ENCODE measurements at regions not wholly inside any gene's neighbourhood (a gene's known extent, or its start where the extent isn't known, plus 50 kb on each side); places are given as distances from the start of the nearest gene placed in this dataset.
"Not testable (repeated sequence)": the region's sequence is repeated elsewhere in the genome, so short reads cannot be mapped to it uniquely, and the experiment has no call there.

GRCh38 chr2:131801745-131802350 lies 274.2 kb downstream of the CCDC74A start:
- POLR2A ChIA-PET; H3K4me1 ChIP-seq (ENCODE audit: control insufficient read depth, insufficient read depth, low read length); H3K27ac ChIP-seq (ENCODE audit: low read length); H3K27me3 ChIP-seq (ENCODE audit: control insufficient read depth, insufficient read depth, low read length); H3K36me3 ChIP-seq (ENCODE audit: control insufficient read depth, insufficient read depth, low read length); BruUV-seq (replicated peaks); in situ Hi-C loops (cut with HindIII; ENCODE audit: low pct_unique_long_range_greater_than_20kb, low sequenced_read_pairs); H3K9me3 ChIP-seq (ENCODE audit: control insufficient read depth, insufficient read depth, low read depth, low read length): not testable (repeated sequence)
- ATAC-seq: peak; percentile 98
- intact Hi-C loops (cut with micrococcal nuclease; ENCODE audit: unreplicated experiment): loop anchor here (1.0 kb wide), 1 partner anchor 128 kb away; no protein-coding TSS in a partner anchor
- H3K4me3 ChIP-seq (ENCODE audit: low read depth in 2 of 2, low read length in 2 of 2): peak overlapping the region; percentile 50 to 55
- DNase-seq (ENCODE audit: low read depth, low spot score): peak; percentile 13
- peak; percentile 96 for TF ChIP-seq CTCF (IDR thresholded peaks at IDR 0.05)
- CTCF ChIA-PET: interaction anchor here (0.7 to 2.4 kb wide), 3 partner anchors 120 to 310 kb away, joined by 3 to 12 read pairs (median 7); partner anchors contain the start of gene MZT2A

GRCh38 chr2:131802351-131802836 lies 274.7 kb downstream of the CCDC74A start:
- H3K27ac ChIP-seq (ENCODE audit: low read length); BruUV-seq (replicated peaks); in situ Hi-C loops (cut with HindIII; ENCODE audit: low pct_unique_long_range_greater_than_20kb, low sequenced_read_pairs); H3K36me3 ChIP-seq (ENCODE audit: control insufficient read depth, insufficient read depth, low read length); POLR2A ChIA-PET; DNase-seq (ENCODE audit: low read depth, low spot score); H3K27me3 ChIP-seq (ENCODE audit: control insufficient read depth, insufficient read depth, low read length); H3K9me3 ChIP-seq (ENCODE audit: control insufficient read depth, insufficient read depth, low read depth, low read length); H3K4me1 ChIP-seq (ENCODE audit: control insufficient read depth, insufficient read depth, low read length): not testable (repeated sequence)
- intact Hi-C loops (cut with micrococcal nuclease; ENCODE audit: unreplicated experiment): loop anchor here (1.0 kb wide), 1 partner anchor 128 kb away; no protein-coding TSS in a partner anchor
- CTCF ChIA-PET: interaction anchor here (2.4 kb wide), 1 partner anchor 129 kb away, joined by 12 read pairs; no protein-coding TSS in a partner anchor
- peak; percentile 94 for ATAC-seq
- H3K4me3 ChIP-seq (ENCODE audit: low read depth in 2 of 2, low read length in 2 of 2): peak overlapping the region; percentile 50 to 55

- H3K4me3 ChIP-seq (ENCODE audit: low read depth in 2 of 2, low read length in 2 of 2); POLR2A ChIA-PET; intact Hi-C loops (cut with micrococcal nuclease; ENCODE audit: unreplicated experiment); DNase-seq (ENCODE audit: low read depth, low spot score); H3K27me3 ChIP-seq (ENCODE audit: control insufficient read depth, insufficient read depth, low read length); H3K36me3 ChIP-seq (ENCODE audit: control insufficient read depth, insufficient read depth, low read length); ATAC-seq; BruUV-seq (replicated peaks); in situ Hi-C loops (cut with HindIII; ENCODE audit: low pct_unique_long_range_greater_than_20kb, low sequenced_read_pairs); H3K9me3 ChIP-seq (ENCODE audit: control insufficient read depth, insufficient read depth, low read depth, low read length); H3K4me1 ChIP-seq (ENCODE audit: control insufficient read depth, insufficient read depth, low read length); H3K27ac ChIP-seq (ENCODE audit: low read length): not testable (repeated sequence)
- CTCF ChIA-PET: interaction anchor here (2.4 kb wide), 1 partner anchor 130 kb away, joined by 12 read pairs; no protein-coding TSS in a partner anchor
Measured at GRCh38 chr2:131803237-131803636, 275.5 kb downstream of the CCDC74A start.

- H3K9me3 ChIP-seq (ENCODE audit: control insufficient read depth, insufficient read depth, low read depth, low read length); DNase-seq (ENCODE audit: low read depth, low spot score); H3K36me3 ChIP-seq (ENCODE audit: control insufficient read depth, insufficient read depth, low read length); H3K27me3 ChIP-seq (ENCODE audit: control insufficient read depth, insufficient read depth, low read length); H3K27ac ChIP-seq (ENCODE audit: low read length); CTCF ChIA-PET; ATAC-seq; in situ Hi-C loops (cut with HindIII; ENCODE audit: low pct_unique_long_range_greater_than_20kb, low sequenced_read_pairs); H3K4me3 ChIP-seq (ENCODE audit: low read depth in 2 of 2, low read length in 2 of 2); BruUV-seq (replicated peaks); POLR2A ChIA-PET; H3K4me1 ChIP-seq (ENCODE audit: control insufficient read depth, insufficient read depth, low read length); intact Hi-C loops (cut with micrococcal nuclease; ENCODE audit: unreplicated experiment): not testable (repeated sequence)
Measured at GRCh38 chr2:131812605-131813004, 284.9 kb downstream of the CCDC74A start.

- H3K27me3 ChIP-seq (ENCODE audit: control insufficient read depth, insufficient read depth, low read length); H3K4me3 ChIP-seq (ENCODE audit: low read depth in 2 of 2, low read length in 2 of 2); POLR2A ChIA-PET; H3K27ac ChIP-seq (ENCODE audit: low read length); intact Hi-C loops (cut with micrococcal nuclease; ENCODE audit: unreplicated experiment); H3K9me3 ChIP-seq (ENCODE audit: control insufficient read depth, insufficient read depth, low read depth, low read length); in situ Hi-C loops (cut with HindIII; ENCODE audit: low pct_unique_long_range_greater_than_20kb, low sequenced_read_pairs); CTCF ChIA-PET; H3K4me1 ChIP-seq (ENCODE audit: control insufficient read depth, insufficient read depth, low read length); ATAC-seq; BruUV-seq (replicated peaks); H3K36me3 ChIP-seq (ENCODE audit: control insufficient read depth, insufficient read depth, low read length); DNase-seq (ENCODE audit: low read depth, low spot score): not testable (repeated sequence)
Measured at GRCh38 chr2:131813378-131813777, 285.7 kb downstream of the CCDC74A start.

GRCh38 chr2:131818267-131818973 lies 290.7 kb downstream of the CCDC74A start:
- H3K9me3 ChIP-seq (ENCODE audit: control insufficient read depth, insufficient read depth, low read depth, low read length); H3K4me1 ChIP-seq (ENCODE audit: control insufficient read depth, insufficient read depth, low read length); H3K4me3 ChIP-seq (ENCODE audit: low read depth in 2 of 2, low read length in 2 of 2); H3K27ac ChIP-seq (ENCODE audit: low read length); H3K36me3 ChIP-seq (ENCODE audit: control insufficient read depth, insufficient read depth, low read length); CTCF ChIA-PET; POLR2A ChIA-PET; intact Hi-C loops (cut with micrococcal nuclease; ENCODE audit: unreplicated experiment); H3K27me3 ChIP-seq (ENCODE audit: control insufficient read depth, insufficient read depth, low read length); in situ Hi-C loops (cut with HindIII; ENCODE audit: low pct_unique_long_range_greater_than_20kb, low sequenced_read_pairs); DNase-seq (ENCODE audit: low read depth, low spot score); BruUV-seq (replicated peaks); ATAC-seq: not testable (repeated sequence)

Data from Panc1 (cell line).